GM23338 (cell line): ENCODE measurements at regions not wholly inside any gene's neighbourhood (a gene's known extent, or its start where the extent isn't known, plus 50 kb on each side); places are given as distances from the start of the nearest gene placed in this dataset.

Source experiments
- ATAC-seq: fragments of 200-7000 bp; cut with Tn5 transposase; 3 replicates; pipeline ENCODE4 v1.9.1; 2020
- DNase-seq: peaks from one replicate; pipeline ENCODE4 v3.0.0-alpha.2; 2015; ENCODE audit warnings: low spot score
- H2AFZ ChIP-seq: fragments of 200-600 bp; sonication (generic); 2 replicates; pipeline ENCODE4 v1.8.0; 2016; ENCODE audit warnings: antibody characterized with exemption, mild to moderate bottlenecking, moderate library complexity
- H3F3A ChIP-seq: fragments of 200-600 bp; sonication (generic); replicated peaks from 2 replicates; pipeline ENCODE4 v1.8.0; 2017; ENCODE audit warnings: antibody characterized with exemption, mixed run types, low read depth
- H3K27ac ChIP-seq: fragments of 200-600 bp; sonication (generic); 2 replicates; pipeline ENCODE4 v1.6.1; 2016; ENCODE audit warnings: low read depth
- H3K27me3 ChIP-seq: fragments of 200-600 bp; sonication (generic); 2 replicates; pipeline ENCODE4 v1.8.0; 2016; ENCODE audit warnings: mild to moderate bottlenecking, mixed run types, moderate library complexity; ENCODE audit not compliant: insufficient read depth
- H3K36me3 ChIP-seq: fragments of 200-600 bp; sonication (generic); 2 replicates; pipeline ENCODE4 v1.8.0; 2016; ENCODE audit warnings: mild to moderate bottlenecking; ENCODE audit not compliant: insufficient read depth
- H3K4me1 ChIP-seq: fragments of 200-600 bp; sonication (generic); 2 replicates; pipeline ENCODE4 v1.8.0; 2016; ENCODE audit warnings: mild to moderate bottlenecking, moderate library complexity; ENCODE audit not compliant: insufficient read depth
- H3K4me2 ChIP-seq: fragments of 200-600 bp; sonication (generic); 2 replicates; pipeline ENCODE4 v1.7.1; 2017; ENCODE audit warnings: mixed run types
- H3K4me3 ChIP-seq: fragments of 200-600 bp; sonication (generic); 2 replicates; pipeline ENCODE4 v1.6.1; 2016; ENCODE audit warnings: mixed run types
- H3K79me2 ChIP-seq: fragments of 200-600 bp; sonication (generic); replicated peaks from 2 replicates; pipeline ENCODE4 v1.8.0; 2017; ENCODE audit warnings: mild to moderate bottlenecking; ENCODE audit not compliant: insufficient read depth
- H3K9me2 ChIP-seq: fragments of 200-600 bp; sonication (generic); 2 replicates; pipeline ENCODE4 v1.8.0; 2017; ENCODE audit not compliant: insufficient read depth
- H4K20me1 ChIP-seq: fragments of 200-600 bp; sonication (generic); replicated peaks from 2 replicates; pipeline ENCODE4 v1.8.0; 2017; ENCODE audit warnings: mild to moderate bottlenecking; ENCODE audit not compliant: insufficient read depth
- H3K27ac Mint-ChIP-seq: 2 replicates; pipeline ENCODE4 v1.8.0; 2020; ENCODE audit warnings: inconsistent platforms, mild to moderate bottlenecking, moderate library complexity, mixed read lengths
- H3K27me3 Mint-ChIP-seq: 3 replicates; pipeline ENCODE4 v1.8.0; 2022; ENCODE audit warnings: low read depth, mild to moderate bottlenecking, moderate library complexity, mixed read lengths, inconsistent platforms; ENCODE audit not compliant: insufficient read depth, poor library complexity
- H3K36me3 Mint-ChIP-seq: 3 replicates; pipeline ENCODE4 v1.8.0; 2021; ENCODE audit warnings: low read depth, mild to moderate bottlenecking, inconsistent platforms, moderate library complexity, mixed read lengths
- H3K4me1 Mint-ChIP-seq: 3 replicates; pipeline ENCODE4 v1.8.0; 2020; ENCODE audit warnings: mild to moderate bottlenecking, inconsistent platforms, mixed read lengths
- H3K4me3 Mint-ChIP-seq: 3 replicates; pipeline ENCODE4 v1.8.0; 2021; ENCODE audit warnings: moderate library complexity, mild to moderate bottlenecking, inconsistent platforms, mixed read lengths
- H3K9me3 Mint-ChIP-seq: 3 replicates; pipeline ENCODE4 v1.8.0; 2020; ENCODE audit warnings: moderate library complexity, mild to moderate bottlenecking, inconsistent platforms, mixed read lengths
- CREB1 ChIP-seq: fragments of 250-450 bp; sonication (Bioruptor Pico); IDR thresholded peaks from 2 replicates; pipeline ENCODE4 v1.5.0; 2020; ENCODE audit warnings: low read depth, mild to moderate bottlenecking, moderate library complexity
- ETS1 ChIP-seq: IDR thresholded peaks from 2 replicates; pipeline ENCODE4 v1.6.1; 2016; ENCODE audit warnings: antibody characterized with exemption
- EZH2 ChIP-seq: fragments of 200-600 bp; sonication (generic); IDR thresholded peaks from one replicate; pipeline ENCODE4 v1.8.0; 2017; ENCODE audit warnings: antibody characterized with exemption, mild to moderate bottlenecking, low read depth; ENCODE audit not compliant: unreplicated experiment
- EZH2phosphoT487 ChIP-seq: fragments of 200-600 bp; sonication (generic); IDR thresholded peaks from one replicate; pipeline ENCODE4 v1.8.1; 2018; ENCODE audit warnings: antibody characterized with exemption; ENCODE audit not compliant: unreplicated experiment
- JUNB ChIP-seq: IDR thresholded peaks from one replicate; pipeline ENCODE4 v1.6.1; 2016; ENCODE audit warnings: antibody characterized with exemption; ENCODE audit not compliant: unreplicated experiment
- NANOG ChIP-seq: IDR thresholded peaks from 2 replicates; pipeline ENCODE4 v1.6.1; 2016; ENCODE audit warnings: antibody characterized with exemption, borderline replicate concordance
- POLR2AphosphoS5 ChIP-seq: IDR thresholded peaks from 2 replicates; pipeline ENCODE4 v1.6.1; 2016; ENCODE audit warnings: antibody characterized with exemption, low read depth
- STAT1 ChIP-seq: IDR thresholded peaks from one replicate; pipeline ENCODE4 v1.6.1; 2016; ENCODE audit warnings: antibody characterized with exemption; ENCODE audit not compliant: unreplicated experiment
- ZNF114 ChIP-seq: fragments of 250-450 bp; sonication (Bioruptor Pico); IDR thresholded peaks from 2 replicates; pipeline ENCODE4 v1.5.0; 2020; ENCODE audit warnings: mild to moderate bottlenecking, moderate library complexity
- ZNF331 ChIP-seq: fragments of 250-450 bp; sonication (Bioruptor Pico); IDR thresholded peaks from 2 replicates; pipeline ENCODE4 v1.5.0; 2020; ENCODE audit warnings: low read depth, mild to moderate bottlenecking, moderate library complexity
- ZNF462 ChIP-seq: fragments of 250-450 bp; sonication (Bioruptor Pico); IDR thresholded peaks from 2 replicates; pipeline ENCODE4 v1.5.0; 2020; ENCODE audit warnings: mild to moderate bottlenecking, moderate library complexity
- TF ChIP-seq, protein P1 (sequence below), 2 experiments: fragments of 200-600 bp in 1 of 2; sonication (generic) in 1 of 2; conservative IDR thresholded peaks; 2 replicates each; pipeline versions ENCODE4 v1.5.1 to v1.6.1; 2016 to 2017; ENCODE audit warnings: antibody characterized with exemption in 2 of 2, low read depth in 2 of 2, mild to moderate bottlenecking in 2 of 2, moderate library complexity in 1 of 2

- H3K27ac Mint-ChIP-seq, result no peak overlapping the region
These were observed 140.7 kb upstream of the CDKN3 start for GRCh38 chr14:54256156-54256555.

DNA sequence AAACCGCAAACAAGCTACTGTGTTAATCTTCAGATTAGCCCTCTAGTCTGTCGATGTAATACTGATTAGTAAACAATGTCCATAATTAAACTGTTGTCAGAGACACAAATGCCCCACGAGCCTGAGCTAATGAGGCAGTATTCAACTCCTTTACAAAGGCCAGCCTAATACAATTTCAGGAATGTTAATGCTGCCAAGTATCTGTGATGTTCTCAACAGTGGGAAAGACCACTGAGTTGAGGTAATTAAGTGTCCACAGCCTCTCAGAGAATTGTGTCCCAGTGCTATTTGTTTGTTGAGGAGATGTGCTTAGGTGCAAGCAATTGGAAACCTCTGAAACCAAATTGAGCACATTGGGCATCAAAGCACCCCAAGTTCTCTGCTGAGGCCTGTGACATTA lies 139.4 kb upstream of the CDKN3 start:
- Histone ChIP-seq H3K27me3 (no peaks in the 10 kb centered on the region), H3K79me2 (no peaks in the 10 kb centered on the region), H3K4me2 (no peak overlapping the region), H3K27ac (no peak overlapping the region), H3F3A (no peaks in the 10 kb centered on the region), H2AFZ (no peak overlapping the region), H3K4me1 (peaks cover 11% of the 10 kb centered on the region; the same call in 1 of the 2 replicates), H3K9me2 (peaks cover 25% of the 10 kb centered on the region), H3K36me3 (no peaks in the 10 kb centered on the region), H4K20me1 (no peaks in the 10 kb centered on the region), H3K4me3 (no peak overlapping the region)
- H3K9me3 Mint-ChIP-seq, result no peaks in the 10 kb centered on the region
- H3K4me3 Mint-ChIP-seq, result no peak overlapping the region
- peak; percentile 40 for DNase-seq
- peak; percentile 66 for ATAC-seq
- H3K36me3 Mint-ChIP-seq, result no peaks in the 10 kb centered on the region; the same call in 2 of the 3 replicates
- H3K4me1 Mint-ChIP-seq, result peaks cover 27% of the 10 kb centered on the region
- TF ChIP-seq NANOG (no peak), CREB1 (no peak), ETS1 (no peak), ZNF462 (CRISPR knock-in tag) (no peak), POLR2AphosphoS5 (no peak), STAT1 (no peak), ZNF114 (no peak), JUNB (no peak), ZNF331 (CRISPR knock-in tag) (no peak), EZH2 (no peak)
- TF ChIP-seq, protein P1, sequence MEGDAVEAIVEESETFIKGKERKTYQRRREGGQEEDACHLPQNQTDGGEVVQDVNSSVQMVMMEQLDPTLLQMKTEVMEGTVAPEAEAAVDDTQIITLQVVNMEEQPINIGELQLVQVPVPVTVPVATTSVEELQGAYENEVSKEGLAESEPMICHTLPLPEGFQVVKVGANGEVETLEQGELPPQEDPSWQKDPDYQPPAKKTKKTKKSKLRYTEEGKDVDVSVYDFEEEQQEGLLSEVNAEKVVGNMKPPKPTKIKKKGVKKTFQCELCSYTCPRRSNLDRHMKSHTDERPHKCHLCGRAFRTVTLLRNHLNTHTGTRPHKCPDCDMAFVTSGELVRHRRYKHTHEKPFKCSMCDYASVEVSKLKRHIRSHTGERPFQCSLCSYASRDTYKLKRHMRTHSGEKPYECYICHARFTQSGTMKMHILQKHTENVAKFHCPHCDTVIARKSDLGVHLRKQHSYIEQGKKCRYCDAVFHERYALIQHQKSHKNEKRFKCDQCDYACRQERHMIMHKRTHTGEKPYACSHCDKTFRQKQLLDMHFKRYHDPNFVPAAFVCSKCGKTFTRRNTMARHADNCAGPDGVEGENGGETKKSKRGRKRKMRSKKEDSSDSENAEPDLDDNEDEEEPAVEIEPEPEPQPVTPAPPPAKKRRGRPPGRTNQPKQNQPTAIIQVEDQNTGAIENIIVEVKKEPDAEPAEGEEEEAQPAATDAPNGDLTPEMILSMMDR (conservative IDR thresholded peaks at IDR 0.05; ENCODE audit: low read depth in 2 of 2), result no peak
- H3K27ac Mint-ChIP-seq, result no peak overlapping the region
- peaks cover 2% of the 10 kb centered on the region for H3K27me3 Mint-ChIP-seq

More at GRCh38 chr14:54256156-54256555, 140.7 kb upstream of the CDKN3 start:
- no peaks in the 10 kb centered on the region for H3K36me3 ChIP-seq
- H3K27ac ChIP-seq, result no peak overlapping the region
- no peaks in the 10 kb centered on the region for H3F3A ChIP-seq
- no peak for DNase-seq
- H3K9me2 ChIP-seq, result peaks cover 27% of the 10 kb centered on the region
- Mint-ChIP-seq H3K27me3 (peaks cover 2% of the 10 kb centered on the region), H3K36me3 (no peaks in the 10 kb centered on the region; the same call in 2 of the 3 replicates), H3K4me3 (no peak overlapping the region), H3K4me1 (peaks cover 16% of the 10 kb centered on the region), H3K9me3 (no peaks in the 10 kb centered on the region)
- no peak overlapping the region for H3K4me3 ChIP-seq
- no peaks in the 10 kb centered on the region for H3K79me2 ChIP-seq
- peaks cover 5% of the 10 kb centered on the region; the same call in 1 of the 2 replicates for H3K4me1 ChIP-seq
- TF ChIP-seq ZNF331 (CRISPR knock-in tag) (no peak), CREB1 (no peak), EZH2phosphoT487 (no peak)
- no peak overlapping the region for H3K4me2 ChIP-seq
- H2AFZ ChIP-seq, result 0 out of 2 replicates have a peak overlapping the region, but pooled peaks have one; percentile 59
- no peaks in the 10 kb centered on the region for H4K20me1 ChIP-seq
- no peaks in the 10 kb centered on the region for H3K27me3 ChIP-seq
- no peak for ATAC-seq
